IPS DF 4.7 (cell line): ENCODE measurements at regions not wholly inside any gene's neighbourhood (a gene's known extent, or its start where the extent isn't known, plus 50 kb on each side); places are given as distances from the start of the nearest gene placed in this dataset.

ENCODE experiments used
- DNase-seq: peaks from one replicate; pipeline ENCODE4 v3.0.0-alpha.2; 2013; ENCODE audit warnings: low spot score; ENCODE audit errors: extremely low read depth

DNA sequence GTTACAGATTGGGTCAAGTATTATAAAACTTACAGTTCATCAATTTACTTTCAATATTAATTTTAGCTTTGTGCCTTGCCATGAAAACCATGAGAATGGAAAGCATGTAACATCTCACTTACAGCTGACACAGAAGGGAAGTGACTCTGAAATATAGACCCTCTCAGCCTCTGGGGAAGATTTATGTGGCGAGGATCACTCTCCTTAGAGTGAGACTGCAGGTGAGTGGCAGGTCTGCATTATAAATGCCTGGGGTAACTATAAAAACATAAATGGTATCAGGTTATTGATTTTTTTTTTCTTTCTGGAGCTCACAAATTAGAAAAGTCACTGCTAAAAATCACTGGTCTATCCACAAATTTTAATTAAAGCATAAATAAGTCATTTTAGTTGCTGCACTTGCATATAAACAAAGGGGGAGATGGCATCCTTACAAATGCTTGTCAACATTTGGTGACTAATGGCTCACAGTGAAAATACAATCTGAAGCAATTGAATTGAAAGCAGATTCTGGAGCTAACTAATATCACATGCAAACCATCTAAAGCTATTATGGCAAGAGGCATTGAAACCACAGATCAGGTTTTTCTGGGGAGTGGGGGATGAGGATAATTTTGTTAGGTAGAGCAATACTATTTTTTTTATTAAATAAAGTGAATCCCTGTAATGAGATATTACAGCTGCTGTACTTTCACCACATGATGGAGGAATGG lies 200.9 kb downstream of the TM2D1 start:
- no peak for DNase-seq

DNA sequence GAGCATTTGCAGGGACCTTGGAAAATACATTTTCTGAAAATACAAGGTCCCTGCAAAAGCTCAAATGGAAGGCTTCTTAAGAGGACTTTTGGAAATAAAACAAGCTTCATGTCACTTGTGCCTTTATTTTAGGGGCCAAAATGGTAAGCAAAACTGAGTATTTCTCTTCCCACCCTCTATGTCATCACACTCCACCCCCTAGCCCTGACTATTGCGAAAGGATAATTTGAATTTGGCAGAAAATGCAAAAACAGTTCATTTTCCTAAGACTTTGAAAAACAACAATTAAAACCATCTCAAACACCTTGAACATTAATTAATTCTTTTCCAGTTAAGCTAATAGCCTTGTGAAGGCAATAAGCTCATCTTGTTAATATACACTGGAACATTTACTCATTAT lies 201.7 kb downstream of the TM2D1 start:
- DNase-seq, result no peak

DNA sequence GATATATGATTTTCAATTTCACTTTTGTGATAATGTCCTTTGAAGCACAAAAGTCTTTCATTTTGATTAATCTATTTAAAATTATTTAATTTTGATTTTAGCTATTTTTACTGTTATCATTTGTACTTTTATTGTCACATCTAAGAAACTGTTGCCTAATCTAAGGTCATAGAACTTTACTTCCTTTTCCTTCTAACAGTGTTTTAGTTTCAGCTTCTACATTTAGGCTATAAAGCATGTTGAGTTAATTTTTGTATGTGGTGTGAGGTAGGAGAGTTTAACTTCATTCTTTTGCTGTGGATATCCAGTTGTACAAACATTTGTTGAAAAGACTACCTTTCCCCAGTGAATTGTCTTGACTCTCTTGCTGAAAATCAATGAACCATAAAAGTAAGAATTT lies 204.5 kb downstream of the TM2D1 start:
- DNase-seq, result no peak

DNA sequence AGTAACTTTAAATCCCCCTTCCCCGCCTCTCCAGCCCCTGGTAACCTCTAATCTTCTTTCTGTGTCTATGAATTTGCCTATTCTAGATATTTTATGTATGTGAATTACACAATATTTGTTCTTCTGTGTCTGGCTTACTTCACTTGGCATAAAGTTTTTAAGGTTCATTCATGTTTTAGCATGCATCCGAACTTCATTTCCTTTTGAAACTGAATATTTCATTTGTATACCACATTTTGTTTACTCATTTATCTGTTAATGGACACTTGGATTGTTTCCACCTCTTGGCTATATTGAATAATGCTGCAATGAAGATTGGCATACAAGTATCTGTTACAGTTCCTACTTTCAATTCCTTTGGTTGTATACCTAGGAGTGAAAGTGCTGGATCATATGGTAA lies 205.3 kb downstream of the TM2D1 start:
- DNase-seq, result no peak

- no peak for DNase-seq
Measured at GRCh38 chr1:61518670-61519400, 206.1 kb downstream of the TM2D1 start.

DNA sequence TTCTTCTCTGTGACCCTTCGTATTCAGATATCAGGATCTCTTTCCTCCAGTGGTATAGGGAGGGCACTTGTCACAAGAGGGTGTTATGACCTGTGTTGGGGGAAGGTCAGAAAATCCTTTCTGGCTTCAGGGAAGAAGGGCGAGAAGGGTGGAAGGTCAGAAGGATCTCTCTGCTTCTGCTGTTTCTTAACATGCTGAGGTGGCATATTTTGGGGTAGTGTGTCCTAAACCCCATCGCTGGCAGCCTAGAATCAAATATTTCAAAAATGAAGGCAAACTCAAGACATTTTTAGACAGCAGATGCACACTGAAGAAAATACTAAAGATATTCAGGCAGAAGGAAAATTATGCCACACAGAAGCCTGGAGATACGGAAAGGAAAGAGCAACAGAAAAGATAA lies 207.6 kb downstream of the TM2D1 start:
- no peak for DNase-seq

DNA sequence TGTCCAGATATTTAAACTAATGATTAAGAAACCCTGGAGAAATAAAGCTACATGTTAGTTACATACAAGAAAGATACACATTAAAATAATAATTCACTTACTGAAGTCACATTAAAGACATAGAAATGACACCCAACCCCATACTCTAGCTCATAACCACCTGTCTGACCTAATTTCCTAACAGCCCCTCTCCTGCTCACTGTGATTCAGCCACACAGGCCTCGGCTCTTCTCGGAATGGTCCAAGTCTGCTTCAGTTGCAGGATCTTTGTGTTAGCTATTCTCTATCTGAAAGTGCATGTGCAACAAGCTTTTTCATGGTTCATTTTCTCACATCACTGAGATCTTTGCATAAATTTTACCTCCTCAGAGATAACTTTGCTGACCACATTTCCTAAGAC lies 209.8 kb downstream of the TM2D1 start:
- DNase-seq, result no peak
